ENCODE measurements at regions not wholly inside any gene's neighbourhood (a gene's known extent, or its start where the extent isn't known, plus 50 kb on each side); places are given as distances from the start of the nearest gene placed in this dataset.

DNA sequence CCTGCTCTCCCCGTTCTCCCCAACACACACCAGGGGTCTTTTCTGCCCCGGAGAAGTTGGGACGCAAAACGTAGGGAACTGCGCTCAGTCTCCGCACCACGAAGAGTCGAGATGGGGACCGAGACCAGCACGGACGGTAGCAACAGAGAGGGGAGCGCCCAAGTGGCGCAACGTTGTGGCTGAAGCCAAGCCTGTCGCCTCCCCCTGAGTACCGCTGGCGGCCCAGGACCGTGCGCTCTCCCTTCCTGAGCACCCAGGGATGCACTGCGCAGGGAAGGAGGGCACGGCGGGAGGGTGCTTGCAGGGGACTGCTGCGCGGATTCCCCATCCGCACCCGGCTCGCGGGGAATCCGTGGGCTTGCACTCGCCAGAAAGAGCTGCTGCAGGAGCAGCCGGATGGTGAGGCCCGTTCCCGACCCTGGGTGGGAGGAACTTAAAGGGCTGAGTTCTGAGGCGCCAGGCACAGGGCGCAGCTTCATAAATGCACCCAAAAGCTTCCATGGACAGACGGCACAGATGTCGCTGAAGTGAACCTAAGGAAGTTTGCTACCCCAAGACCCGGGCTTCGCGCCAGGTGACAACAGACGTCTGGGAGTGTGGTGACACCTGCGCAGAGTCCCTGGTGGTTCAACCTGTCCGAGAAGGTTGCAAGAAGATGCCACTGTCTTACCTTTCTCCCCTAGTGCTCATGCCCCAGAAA, 178.7 kb downstream of the TBXT start:
- Histone ChIP-seq H3K27me3 (ENCODE audit: control insufficient read depth in 2 of 2, insufficient read depth in 2 of 2, low read length in 2 of 2) (peaks cover 2 to 6% of the 10 kb centered on the region in 2 experiments), H2AFZ (ENCODE audit: low read depth, low read length) (no peak overlapping the region), H3K27ac (ENCODE audit: insufficient read depth, low read depth, low read length) (no peak overlapping the region), H3K9ac (replicated peaks; ENCODE audit: extremely low read depth, insufficient read depth, low read length) (no peak overlapping the region), H3K9me3 (replicated peaks; ENCODE audit: control insufficient read depth, insufficient read depth, low read length) (no peaks in the 10 kb centered on the region), H3K79me2 (ENCODE audit: control insufficient read depth, insufficient read depth, low read length) (no peaks in the 10 kb centered on the region), H3K9me1 (replicated peaks; ENCODE audit: control insufficient read depth, extremely low read depth, insufficient read depth, low read length) (no peaks in the 10 kb centered on the region), H3K4me2 (ENCODE audit: insufficient read depth, low read length) (no peak overlapping the region), H3K4me3 (replicated peaks in 1 of 3; ENCODE audit: insufficient read depth in 1 of 3, low read depth in 1 of 3, low read length in 3 of 3) (no peak overlapping the region), H4K20me1 (replicated peaks; ENCODE audit: control insufficient read depth, extremely low read depth, insufficient read depth, low read length) (no peaks in the 10 kb centered on the region), H3K36me3 (ENCODE audit: control insufficient read depth in 2 of 2, extremely low read depth in 1 of 2, insufficient read depth in 2 of 2, low read length in 2 of 2) (no peaks in the 10 kb centered on the region), H3K4me1 (ENCODE audit: control insufficient read depth, extremely low read depth, insufficient read depth, low read length) (no peaks in the 10 kb centered on the region)
- TF ChIP-seq EZH2 (IDR thresholded peaks at IDR 0.05; ENCODE audit: borderline replicate concordance, low read depth, low read length, severe bottlenecking) (no peak), POLR2A (IDR thresholded peaks at IDR 0.05; ENCODE audit: low read depth, low read length) (no peak), MYC (IDR thresholded peaks at IDR 0.05; ENCODE audit: low read depth, low read length) (no peak), JUN (IDR thresholded peaks at IDR 0.05; ENCODE audit: borderline replicate concordance, insufficient read depth, insufficient read length, low read depth) (no peak), POLR2AphosphoS5 (IDR thresholded peaks at IDR 0.05; ENCODE audit: insufficient read depth, low read depth, low read length) (no peak), FOS (IDR thresholded peaks at IDR 0.05; ENCODE audit: borderline replicate concordance, insufficient read depth, low read length) (no peak), GATA2 (IDR thresholded peaks at IDR 0.05; ENCODE audit: insufficient read depth, insufficient read length, low read depth, low read length) (no peak)
- TF ChIP-seq, protein P1, sequence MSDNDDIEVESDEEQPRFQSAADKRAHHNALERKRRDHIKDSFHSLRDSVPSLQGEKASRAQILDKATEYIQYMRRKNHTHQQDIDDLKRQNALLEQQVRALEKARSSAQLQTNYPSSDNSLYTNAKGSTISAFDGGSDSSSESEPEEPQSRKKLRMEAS (IDR thresholded peaks at IDR 0.05; ENCODE audit: insufficient read depth, insufficient read length): no peak
- TF ChIP-seq, protein P2, sequence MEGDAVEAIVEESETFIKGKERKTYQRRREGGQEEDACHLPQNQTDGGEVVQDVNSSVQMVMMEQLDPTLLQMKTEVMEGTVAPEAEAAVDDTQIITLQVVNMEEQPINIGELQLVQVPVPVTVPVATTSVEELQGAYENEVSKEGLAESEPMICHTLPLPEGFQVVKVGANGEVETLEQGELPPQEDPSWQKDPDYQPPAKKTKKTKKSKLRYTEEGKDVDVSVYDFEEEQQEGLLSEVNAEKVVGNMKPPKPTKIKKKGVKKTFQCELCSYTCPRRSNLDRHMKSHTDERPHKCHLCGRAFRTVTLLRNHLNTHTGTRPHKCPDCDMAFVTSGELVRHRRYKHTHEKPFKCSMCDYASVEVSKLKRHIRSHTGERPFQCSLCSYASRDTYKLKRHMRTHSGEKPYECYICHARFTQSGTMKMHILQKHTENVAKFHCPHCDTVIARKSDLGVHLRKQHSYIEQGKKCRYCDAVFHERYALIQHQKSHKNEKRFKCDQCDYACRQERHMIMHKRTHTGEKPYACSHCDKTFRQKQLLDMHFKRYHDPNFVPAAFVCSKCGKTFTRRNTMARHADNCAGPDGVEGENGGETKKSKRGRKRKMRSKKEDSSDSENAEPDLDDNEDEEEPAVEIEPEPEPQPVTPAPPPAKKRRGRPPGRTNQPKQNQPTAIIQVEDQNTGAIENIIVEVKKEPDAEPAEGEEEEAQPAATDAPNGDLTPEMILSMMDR (IDR thresholded peaks at IDR 0.05; ENCODE audit: extremely low read depth in 1 of 2, insufficient read depth in 1 of 2, low read depth in 1 of 2, low read length in 2 of 2): no peak
- ChIA-PET CTCF (no interaction called here), POLR2A (no interaction called here)
- FAIRE-seq: no peak
- BruUV-seq (replicated peaks): no TSS peak
- DNase-seq (ENCODE audit: low read depth, low spot score): no peak
- dilution Hi-C loops (cut with MboI; ENCODE audit: extremely low pct_ligation_motif_present, low sequenced_read_pairs): no loop called here
- intact Hi-C loops (cut with micrococcal nuclease): no loop called here

Data from endothelial cell of umbilical vein (primary cell).